Ectodermal cell (in vitro differentiated cells): ENCODE measurements at regions not wholly inside any gene's neighbourhood (a gene's known extent, or its start where the extent isn't known, plus 50 kb on each side); places are given as distances from the start of the nearest gene placed in this dataset.
"Not testable (repeated sequence)": the region's sequence is repeated elsewhere in the genome, so short reads cannot be mapped to it uniquely, and the experiment has no call there.

Experiments used
- H3K27ac ChIP-seq: 2 replicates; pipeline ENCODE4 v1.7.0; 2013; ENCODE audit warnings: mild to moderate bottlenecking, low read depth, low read length; ENCODE audit not compliant: insufficient read depth, poor library complexity, severe bottlenecking
- H3K27me3 ChIP-seq: 2 replicates; pipeline ENCODE4 v1.7.0; 2013; ENCODE audit warnings: mild to moderate bottlenecking, low read length; ENCODE audit not compliant: insufficient read depth, control insufficient read depth, poor library complexity, severe bottlenecking
- H3K36me3 ChIP-seq: one replicate; pipeline ENCODE4 v1.7.0; 2013; ENCODE audit warnings: low read length; ENCODE audit not compliant: control insufficient read depth, insufficient read depth
- H3K4me1 ChIP-seq: one replicate; pipeline ENCODE4 v1.7.0; 2013; ENCODE audit warnings: low read length; ENCODE audit not compliant: control insufficient read depth, insufficient read depth
- H3K4me3 ChIP-seq: 2 replicates; pipeline ENCODE4 v1.7.0; 2013; ENCODE audit warnings: low read depth, low read length, control low read depth; ENCODE audit not compliant: insufficient read depth
- H3K9me3 ChIP-seq: 2 replicates; pipeline ENCODE4 v1.7.0; 2013; ENCODE audit warnings: mild to moderate bottlenecking, low read length, moderate library complexity; ENCODE audit not compliant: control insufficient read depth
- WGBS, 2 experiments: methylation state at CpG; one replicate each; pipeline ENCODE4 v1.1.7; 2013; ENCODE audit warnings: missing lambda C conversion rate in 2 of 2; 5-methylcytosine and 5-hydroxymethylcytosine counted together

- no peaks in the 10 kb centered on the region for H3K36me3 ChIP-seq
- no peaks in the 10 kb centered on the region for H3K4me1 ChIP-seq
- WGBS, 2 experiments = 88 to 89% methylated on average over 2 of the region's 2 CpGs
- no peak overlapping the region for H3K27ac ChIP-seq
- H3K9me3 ChIP-seq = no peaks in the 10 kb centered on the region
- H3K27me3 ChIP-seq = no peaks in the 10 kb centered on the region
- no peak overlapping the region for H3K4me3 ChIP-seq
Observed at GRCh38 chr4:160403081-160403480, 1300.2 kb downstream of the RAPGEF2 start.

GRCh38 chr4:160406263-160406825 is 1303.5 kb downstream of the RAPGEF2 start:
- 86 to 92% methylated on average over 4 to 5 of the region's 5 CpGs for WGBS, 2 experiments
- Histone ChIP-seq H3K4me3 (no peak overlapping the region), H3K27ac (no peak overlapping the region), H3K27me3 (no peaks in the 10 kb centered on the region), H3K4me1 (no peaks in the 10 kb centered on the region), H3K36me3 (no peaks in the 10 kb centered on the region), H3K9me3 (no peaks in the 10 kb centered on the region)

GRCh38 chr4:160414496-160414895 is 1311.6 kb downstream of the RAPGEF2 start:
- H3K27me3 ChIP-seq = no peaks in the 10 kb centered on the region
- no peaks in the 10 kb centered on the region for H3K4me1 ChIP-seq
- no peak overlapping the region for H3K4me3 ChIP-seq
- H3K9me3 ChIP-seq = no peaks in the 10 kb centered on the region
- 94 to 99% methylated on average over 5 of the region's 5 CpGs for WGBS, 2 experiments
- no peak overlapping the region for H3K27ac ChIP-seq
- no peaks in the 10 kb centered on the region for H3K36me3 ChIP-seq

- no peaks in the 10 kb centered on the region for H3K36me3 ChIP-seq
- WGBS, 2 experiments = 93 to 94% methylated on average over 6 of the region's 6 CpGs
- no peak overlapping the region for H3K4me3 ChIP-seq
- no peaks in the 10 kb centered on the region for H3K4me1 ChIP-seq
- no peaks in the 10 kb centered on the region for H3K9me3 ChIP-seq
- no peaks in the 10 kb centered on the region for H3K27me3 ChIP-seq
- no peak overlapping the region for H3K27ac ChIP-seq
Observed at GRCh38 chr4:160423879-160424451, 1321.1 kb downstream of the RAPGEF2 start.

- Histone ChIP-seq H3K4me3 (no peak overlapping the region), H3K27ac (no peak overlapping the region), H3K4me1 (no peaks in the 10 kb centered on the region), H3K9me3 (no peaks in the 10 kb centered on the region), H3K27me3 (no peaks in the 10 kb centered on the region), H3K36me3 (no peaks in the 10 kb centered on the region)
- WGBS, 2 experiments = 100% methylated on average over 1 of the region's 2 CpGs; no CpG with 5 or more reads in 1 of the 2 experiments
Observed at GRCh38 chr4:160426233-160426632, 1323.4 kb downstream of the RAPGEF2 start.

GRCh38 chr4:160450876-160451275 is 1348.0 kb downstream of the RAPGEF2 start:
- 82 to 98% methylated on average over 3 of the region's 3 CpGs for WGBS, 2 experiments
- Histone ChIP-seq H3K9me3 (no peaks in the 10 kb centered on the region), H3K36me3 (no peaks in the 10 kb centered on the region), H3K4me1 (no peaks in the 10 kb centered on the region), H3K27me3 (no peaks in the 10 kb centered on the region), H3K27ac (no peak overlapping the region), H3K4me3 (no peak overlapping the region)

- not testable (repeated sequence) for H3K27me3 ChIP-seq, H3K4me3 ChIP-seq, H3K27ac ChIP-seq, H3K9me3 ChIP-seq, H3K4me1 ChIP-seq, H3K36me3 ChIP-seq
- WGBS, 2 experiments = 92% methylated on average over 39 of the region's 39 CpGs
Observed at GRCh38 chr4:160481696-160482690, 1379.1 kb downstream of the RAPGEF2 start.

GRCh38 chr4:160485071-160485687 is 1382.3 kb downstream of the RAPGEF2 start:
- Histone ChIP-seq H3K4me1 (no peaks in the 10 kb centered on the region), H3K27me3 (no peaks in the 10 kb centered on the region), H3K36me3 (no peaks in the 10 kb centered on the region), H3K27ac (no peak overlapping the region), H3K4me3 (no peak overlapping the region), H3K9me3 (no peaks in the 10 kb centered on the region)
- WGBS, 2 experiments = 87 to 92% methylated on average over 1 of the region's 1 CpG

- H3K4me3 ChIP-seq = no peak overlapping the region
- no peaks in the 10 kb centered on the region for H3K4me1 ChIP-seq
- H3K36me3 ChIP-seq = no peaks in the 10 kb centered on the region
- no peaks in the 10 kb centered on the region for H3K9me3 ChIP-seq
- H3K27ac ChIP-seq = no peak overlapping the region
- H3K27me3 ChIP-seq = no peaks in the 10 kb centered on the region
Observed at GRCh38 chr4:160492181-160492580, 1389.3 kb downstream of the RAPGEF2 start.

GRCh38 chr4:160493206-160493605 is 1390.3 kb downstream of the RAPGEF2 start:
- no peak overlapping the region for H3K4me3 ChIP-seq
- H3K9me3 ChIP-seq = no peaks in the 10 kb centered on the region
- H3K27me3 ChIP-seq = no peaks in the 10 kb centered on the region
- H3K36me3 ChIP-seq = no peaks in the 10 kb centered on the region
- H3K27ac ChIP-seq = no peak overlapping the region
- 90 to 100% methylated on average over 1 of the region's 1 CpG for WGBS, 2 experiments
- no peaks in the 10 kb centered on the region for H3K4me1 ChIP-seq
